ENCODE measurements at regions not wholly inside any gene's neighbourhood (a gene's known extent, or its start where the extent isn't known, plus 50 kb on each side); places are given as distances from the start of the nearest gene placed in this dataset.

- H3K27ac Mint-ChIP-seq, result no peak overlapping the region
- no peak overlapping the region for H3K4me3 Mint-ChIP-seq
- no peaks in the 10 kb centered on the region for H3K4me1 Mint-ChIP-seq (ENCODE audit: low read depth)
- DNase-seq (ENCODE audit: low spot score), result no peak
- H3K9me3 Mint-ChIP-seq, result peaks cover 16% of the 10 kb centered on the region
- no peaks in the 10 kb centered on the region for H3K36me3 Mint-ChIP-seq (ENCODE audit: low read depth)
- intact Hi-C loops (cut with micrococcal nuclease), result no loop called here
- no peaks in the 10 kb centered on the region for H3K27me3 Mint-ChIP-seq (ENCODE audit: insufficient read depth)
Measured at GRCh38 chr21:15410853-15411252, 318.9 kb upstream of the USP25 start.

GRCh38 chr21:15414057-15414456, 315.7 kb upstream of the USP25 start:
- Mint-ChIP-seq H3K27me3 (ENCODE audit: insufficient read depth) (no peaks in the 10 kb centered on the region), H3K4me3 (no peak overlapping the region), H3K36me3 (ENCODE audit: low read depth) (no peaks in the 10 kb centered on the region), H3K27ac (no peak overlapping the region), H3K4me1 (ENCODE audit: low read depth) (no peaks in the 10 kb centered on the region), H3K9me3 (peaks cover 16% of the 10 kb centered on the region)
- intact Hi-C loops (cut with micrococcal nuclease), result no loop called here
- no peak for DNase-seq (ENCODE audit: low spot score)

- no peaks in the 10 kb centered on the region for H3K4me1 Mint-ChIP-seq (ENCODE audit: low read depth)
- H3K4me3 Mint-ChIP-seq, result no peak overlapping the region
- DNase-seq (ENCODE audit: low spot score), result no peak
- H3K27me3 Mint-ChIP-seq (ENCODE audit: insufficient read depth), result no peaks in the 10 kb centered on the region
- intact Hi-C loops (cut with micrococcal nuclease), result no loop called here
- peaks cover 16% of the 10 kb centered on the region for H3K9me3 Mint-ChIP-seq
- H3K27ac Mint-ChIP-seq, result no peak overlapping the region
- H3K36me3 Mint-ChIP-seq (ENCODE audit: low read depth), result no peaks in the 10 kb centered on the region
Measured at GRCh38 chr21:15415541-15416261, 314.1 kb upstream of the USP25 start.

GRCh38 chr21:15421441-15421881, 308.3 kb upstream of the USP25 start:
- Mint-ChIP-seq H3K36me3 (ENCODE audit: low read depth) (no peaks in the 10 kb centered on the region), H3K4me1 (ENCODE audit: low read depth) (peaks cover 16% of the 10 kb centered on the region), H3K4me3 (no peak overlapping the region), H3K27ac (no peak overlapping the region), H3K9me3 (no peaks in the 10 kb centered on the region), H3K27me3 (ENCODE audit: insufficient read depth) (no peaks in the 10 kb centered on the region)
- DNase-seq (ENCODE audit: low spot score), result no peak
- intact Hi-C loops (cut with micrococcal nuclease), result no loop called here

- no peak overlapping the region for H3K4me3 Mint-ChIP-seq
- no peaks in the 10 kb centered on the region for H3K36me3 Mint-ChIP-seq (ENCODE audit: low read depth)
- no peaks in the 10 kb centered on the region for H3K27me3 Mint-ChIP-seq (ENCODE audit: insufficient read depth)
- intact Hi-C loops (cut with micrococcal nuclease), result no loop called here
- peaks cover 16% of the 10 kb centered on the region for H3K4me1 Mint-ChIP-seq (ENCODE audit: low read depth)
- H3K9me3 Mint-ChIP-seq, result no peaks in the 10 kb centered on the region
- no peak for DNase-seq (ENCODE audit: low spot score)
- no peak overlapping the region for H3K27ac Mint-ChIP-seq
Measured at GRCh38 chr21:15421947-15422346, 307.8 kb upstream of the USP25 start.

- no peak overlapping the region for H3K4me3 Mint-ChIP-seq
- H3K4me1 Mint-ChIP-seq (ENCODE audit: low read depth), result peaks cover 16% of the 10 kb centered on the region
- H3K36me3 Mint-ChIP-seq (ENCODE audit: low read depth), result no peaks in the 10 kb centered on the region
- H3K27me3 Mint-ChIP-seq (ENCODE audit: insufficient read depth), result no peaks in the 10 kb centered on the region
- H3K27ac Mint-ChIP-seq, result no peak overlapping the region
- intact Hi-C loops (cut with micrococcal nuclease), result no loop called here
- H3K9me3 Mint-ChIP-seq, result no peaks in the 10 kb centered on the region
- DNase-seq (ENCODE audit: low spot score), result no peak
Measured at GRCh38 chr21:15422783-15423182, 307.0 kb upstream of the USP25 start.

- no peak overlapping the region for H3K4me3 Mint-ChIP-seq
- H3K4me1 Mint-ChIP-seq (ENCODE audit: low read depth), result peaks cover 16% of the 10 kb centered on the region
- intact Hi-C loops (cut with micrococcal nuclease), result loop anchor here (2.0 kb wide), 1 partner anchor 15 kb away; no protein-coding TSS in a partner anchor
- no peaks in the 10 kb centered on the region for H3K36me3 Mint-ChIP-seq (ENCODE audit: low read depth)
- no peaks in the 10 kb centered on the region for H3K9me3 Mint-ChIP-seq
- no peak overlapping the region for H3K27ac Mint-ChIP-seq
- H3K27me3 Mint-ChIP-seq (ENCODE audit: insufficient read depth), result no peaks in the 10 kb centered on the region
- DNase-seq (ENCODE audit: low spot score), result no peak
Measured at GRCh38 chr21:15423676-15424445, 305.9 kb upstream of the USP25 start.

- no peaks in the 10 kb centered on the region for H3K36me3 Mint-ChIP-seq (ENCODE audit: low read depth)
- no peak for DNase-seq (ENCODE audit: low spot score)
- H3K4me1 Mint-ChIP-seq (ENCODE audit: low read depth), result peaks cover 16% of the 10 kb centered on the region
- no peaks in the 10 kb centered on the region for H3K9me3 Mint-ChIP-seq
- intact Hi-C loops (cut with micrococcal nuclease), result loop anchor here (2.0 kb wide), 1 partner anchor 14 kb away; no protein-coding TSS in a partner anchor
- H3K4me3 Mint-ChIP-seq, result no peak overlapping the region
- H3K27me3 Mint-ChIP-seq (ENCODE audit: insufficient read depth), result no peaks in the 10 kb centered on the region
- H3K27ac Mint-ChIP-seq, result no peak overlapping the region
Measured at GRCh38 chr21:15425049-15425448, 304.7 kb upstream of the USP25 start.

GRCh38 chr21:15430023-15430422, 299.8 kb upstream of the USP25 start:
- Mint-ChIP-seq H3K27me3 (ENCODE audit: insufficient read depth) (no peaks in the 10 kb centered on the region), H3K9me3 (no peaks in the 10 kb centered on the region), H3K4me3 (no peak overlapping the region), H3K4me1 (ENCODE audit: low read depth) (peaks cover under 1% of the 10 kb centered on the region), H3K27ac (no peak overlapping the region), H3K36me3 (ENCODE audit: low read depth) (no peaks in the 10 kb centered on the region)
- intact Hi-C loops (cut with micrococcal nuclease), result no loop called here
- DNase-seq (ENCODE audit: low spot score), result no peak

GRCh38 chr21:15430577-15430976, 299.2 kb upstream of the USP25 start:
- intact Hi-C loops (cut with micrococcal nuclease), result no loop called here
- Mint-ChIP-seq H3K27me3 (ENCODE audit: insufficient read depth) (no peaks in the 10 kb centered on the region), H3K4me1 (ENCODE audit: low read depth) (no peaks in the 10 kb centered on the region), H3K27ac (no peak overlapping the region), H3K36me3 (ENCODE audit: low read depth) (no peaks in the 10 kb centered on the region), H3K9me3 (no peaks in the 10 kb centered on the region), H3K4me3 (no peak overlapping the region)
- no peak for DNase-seq (ENCODE audit: low spot score)

GRCh38 chr21:15431053-15431452, 298.7 kb upstream of the USP25 start:
- Mint-ChIP-seq H3K4me3 (no peak overlapping the region), H3K4me1 (ENCODE audit: low read depth) (no peaks in the 10 kb centered on the region), H3K9me3 (no peaks in the 10 kb centered on the region), H3K36me3 (ENCODE audit: low read depth) (no peaks in the 10 kb centered on the region), H3K27ac (no peak overlapping the region), H3K27me3 (ENCODE audit: insufficient read depth) (no peaks in the 10 kb centered on the region)
- no peak for DNase-seq (ENCODE audit: low spot score)
- intact Hi-C loops (cut with micrococcal nuclease), result no loop called here

GRCh38 chr21:15433091-15433490, 296.7 kb upstream of the USP25 start:
- peaks cover 2% of the 10 kb centered on the region for H3K9me3 Mint-ChIP-seq
- intact Hi-C loops (cut with micrococcal nuclease), result no loop called here
- DNase-seq (ENCODE audit: low spot score), result no peak

GRCh38 chr21:15434163-15434905, 295.4 kb upstream of the USP25 start:
- intact Hi-C loops (cut with micrococcal nuclease), result no loop called here
- DNase-seq (ENCODE audit: low spot score), result no peak
- H3K9me3 Mint-ChIP-seq, result peaks cover 2% of the 10 kb centered on the region

More at GRCh38 chr21:15433091-15433490, 296.7 kb upstream of the USP25 start:
- Mint-ChIP-seq H3K36me3 (ENCODE audit: low read depth) (no peaks in the 10 kb centered on the region), H3K4me3 (no peak overlapping the region), H3K27ac (no peak overlapping the region), H3K4me1 (ENCODE audit: low read depth) (peaks cover 5% of the 10 kb centered on the region), H3K27me3 (ENCODE audit: insufficient read depth) (no peaks in the 10 kb centered on the region)

More at GRCh38 chr21:15434163-15434905, 295.4 kb upstream of the USP25 start:
- no peak overlapping the region for H3K27ac Mint-ChIP-seq
- H3K36me3 Mint-ChIP-seq (ENCODE audit: low read depth), result no peaks in the 10 kb centered on the region
- no peak overlapping the region for H3K4me3 Mint-ChIP-seq
- peaks cover 7% of the 10 kb centered on the region for H3K4me1 Mint-ChIP-seq (ENCODE audit: low read depth)
- no peaks in the 10 kb centered on the region for H3K27me3 Mint-ChIP-seq (ENCODE audit: insufficient read depth)

All from activated T-helper 1 cell treated with anti-CD3 and anti-CD28 coated beads, Interleukin-12 subunit alpha, Interleukin-12 subunit beta, Interleukin-2, Interleukin-4 antibody, amounts not matched to agents 30 ng/mL and 10 ng/mL and 1 ng/mL, durations not matched to agents 14 hours and 24 hours and 36 hours (primary cell).